ENCODE measurements at regions not wholly inside any gene's neighbourhood (a gene's known extent, or its start where the extent isn't known, plus 50 kb on each side); places are given as distances from the start of the nearest gene placed in this dataset.

- H3K4me1 Mint-ChIP-seq (ENCODE audit: low read depth, unreplicated experiment), result no peaks in the 10 kb centered on the region
- no peaks in the 10 kb centered on the region for H3K4me1 ChIP-seq
- intact Hi-C loops (cut with micrococcal nuclease; ENCODE audit: unreplicated experiment), result no loop called here
- H3K27ac Mint-ChIP-seq (ENCODE audit: unreplicated experiment), result no peak overlapping the region
- H3K9me3 ChIP-seq, result no peaks in the 10 kb centered on the region
- H3K36me3 ChIP-seq (ENCODE audit: control insufficient read depth, insufficient read depth, low read length), result no peaks in the 10 kb centered on the region
- H3K36me3 Mint-ChIP-seq (ENCODE audit: insufficient read depth, unreplicated experiment), result no peaks in the 10 kb centered on the region
- ChIA-PET POLR2A (no interaction called here), CTCF (no interaction called here)
- no peak for DNase-seq
- H3K27me3 ChIP-seq (replicated peaks; ENCODE audit: control insufficient read depth, insufficient read depth, low read length), result no peaks in the 10 kb centered on the region
- no TSS peak for BruUV-seq (replicated peaks)
- H3K4me3 ChIP-seq (ENCODE audit: low read depth, low read length), result no peak overlapping the region
- TF ChIP-seq, protein P1, sequence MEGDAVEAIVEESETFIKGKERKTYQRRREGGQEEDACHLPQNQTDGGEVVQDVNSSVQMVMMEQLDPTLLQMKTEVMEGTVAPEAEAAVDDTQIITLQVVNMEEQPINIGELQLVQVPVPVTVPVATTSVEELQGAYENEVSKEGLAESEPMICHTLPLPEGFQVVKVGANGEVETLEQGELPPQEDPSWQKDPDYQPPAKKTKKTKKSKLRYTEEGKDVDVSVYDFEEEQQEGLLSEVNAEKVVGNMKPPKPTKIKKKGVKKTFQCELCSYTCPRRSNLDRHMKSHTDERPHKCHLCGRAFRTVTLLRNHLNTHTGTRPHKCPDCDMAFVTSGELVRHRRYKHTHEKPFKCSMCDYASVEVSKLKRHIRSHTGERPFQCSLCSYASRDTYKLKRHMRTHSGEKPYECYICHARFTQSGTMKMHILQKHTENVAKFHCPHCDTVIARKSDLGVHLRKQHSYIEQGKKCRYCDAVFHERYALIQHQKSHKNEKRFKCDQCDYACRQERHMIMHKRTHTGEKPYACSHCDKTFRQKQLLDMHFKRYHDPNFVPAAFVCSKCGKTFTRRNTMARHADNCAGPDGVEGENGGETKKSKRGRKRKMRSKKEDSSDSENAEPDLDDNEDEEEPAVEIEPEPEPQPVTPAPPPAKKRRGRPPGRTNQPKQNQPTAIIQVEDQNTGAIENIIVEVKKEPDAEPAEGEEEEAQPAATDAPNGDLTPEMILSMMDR (IDR thresholded peaks at IDR 0.05; ENCODE audit: insufficient read depth in 1 of 2, low read depth in 1 of 2, low read length in 1 of 2, severe bottlenecking in 1 of 2, unreplicated experiment in 1 of 2), result no peak
- H3K9me3 Mint-ChIP-seq (ENCODE audit: unreplicated experiment), result no peaks in the 10 kb centered on the region
- H3K27me3 Mint-ChIP-seq (ENCODE audit: insufficient read depth, unreplicated experiment), result no peaks in the 10 kb centered on the region
- no peak overlapping the region for H3K4me3 Mint-ChIP-seq (ENCODE audit: unreplicated experiment)
Measured at GRCh38 chr4:157655096-157655809, 434.7 kb downstream of the GRIA2 start.

GRCh38 chr4:157643257-157643656 lies 422.7 kb downstream of the GRIA2 start:
- Histone ChIP-seq H3K9me3 (no peaks in the 10 kb centered on the region), H3K4me1 (no peaks in the 10 kb centered on the region), H3K27me3 (replicated peaks; ENCODE audit: control insufficient read depth, insufficient read depth, low read length) (no peaks in the 10 kb centered on the region), H3K4me3 (ENCODE audit: low read depth, low read length) (no peak overlapping the region), H3K36me3 (ENCODE audit: control insufficient read depth, insufficient read depth, low read length) (no peaks in the 10 kb centered on the region)
- Mint-ChIP-seq H3K4me1 (ENCODE audit: low read depth, unreplicated experiment) (no peaks in the 10 kb centered on the region), H3K9me3 (ENCODE audit: unreplicated experiment) (peaks cover 10% of the 10 kb centered on the region), H3K36me3 (ENCODE audit: insufficient read depth, unreplicated experiment) (no peaks in the 10 kb centered on the region), H3K27me3 (ENCODE audit: insufficient read depth, unreplicated experiment) (no peaks in the 10 kb centered on the region), H3K4me3 (ENCODE audit: unreplicated experiment) (no peak overlapping the region), H3K27ac (ENCODE audit: unreplicated experiment) (no peak overlapping the region)
- TF ChIP-seq, protein P1 (IDR thresholded peaks at IDR 0.05; ENCODE audit: insufficient read depth in 1 of 2, low read depth in 1 of 2, low read length in 1 of 2, severe bottlenecking in 1 of 2, unreplicated experiment in 1 of 2), result no peak
- CTCF ChIA-PET, result no interaction called here
- DNase-seq, result no peak
- no TSS peak for BruUV-seq (replicated peaks)
- POLR2A ChIA-PET, result no interaction called here
- intact Hi-C loops (cut with micrococcal nuclease; ENCODE audit: unreplicated experiment), result no loop called here

DNA sequence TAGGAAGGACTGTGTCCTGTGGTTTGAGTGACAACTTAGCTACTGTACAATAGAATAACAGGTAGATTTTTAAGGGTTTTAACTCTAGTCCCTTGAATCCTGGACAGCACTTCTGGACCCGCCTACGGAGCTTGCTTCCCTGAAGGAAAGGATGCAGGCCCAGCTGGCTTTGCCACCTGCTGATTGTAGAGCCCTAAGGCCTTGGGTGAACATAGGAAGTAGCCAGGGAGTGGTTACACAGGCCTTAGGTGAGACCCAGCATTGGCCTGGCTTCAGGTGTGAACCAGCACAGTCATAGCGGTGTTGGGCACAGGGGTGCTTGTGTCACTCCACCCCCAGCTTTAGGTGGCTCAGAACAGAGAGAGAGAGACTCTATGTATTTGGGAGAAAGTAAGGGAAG lies 413.5 kb downstream of the GRIA2 start:
- no peak for DNase-seq
- H3K27ac Mint-ChIP-seq (ENCODE audit: unreplicated experiment), result no peak overlapping the region
- no peaks in the 10 kb centered on the region for H3K4me1 ChIP-seq
- intact Hi-C loops (cut with micrococcal nuclease; ENCODE audit: unreplicated experiment), result no loop called here
- POLR2A ChIA-PET, result no interaction called here
- TF ChIP-seq, protein P1 (IDR thresholded peaks at IDR 0.05; ENCODE audit: insufficient read depth in 1 of 2, low read depth in 1 of 2, low read length in 1 of 2, severe bottlenecking in 1 of 2, unreplicated experiment in 1 of 2), result no peak
- no peaks in the 10 kb centered on the region for H3K27me3 Mint-ChIP-seq (ENCODE audit: insufficient read depth, unreplicated experiment)
- no peak overlapping the region for H3K4me3 ChIP-seq (ENCODE audit: low read depth, low read length)
- H3K9me3 Mint-ChIP-seq (ENCODE audit: unreplicated experiment), result peaks cover 8% of the 10 kb centered on the region
- no peaks in the 10 kb centered on the region for H3K36me3 Mint-ChIP-seq (ENCODE audit: insufficient read depth, unreplicated experiment)
- H3K9me3 ChIP-seq, result no peaks in the 10 kb centered on the region
- H3K27me3 ChIP-seq (replicated peaks; ENCODE audit: control insufficient read depth, insufficient read depth, low read length), result no peaks in the 10 kb centered on the region
- H3K4me1 Mint-ChIP-seq (ENCODE audit: low read depth, unreplicated experiment), result no peaks in the 10 kb centered on the region
- no TSS peak for BruUV-seq (replicated peaks)
- H3K36me3 ChIP-seq (ENCODE audit: control insufficient read depth, insufficient read depth, low read length), result no peaks in the 10 kb centered on the region
- CTCF ChIA-PET, result no interaction called here
- no peak overlapping the region for H3K4me3 Mint-ChIP-seq (ENCODE audit: unreplicated experiment)
